SW480 (cell line): ENCODE measurements at regions not wholly inside any gene's neighbourhood (a gene's known extent, or its start where the extent isn't known, plus 50 kb on each side); places are given as distances from the start of the nearest gene placed in this dataset.

Experiments
- DNase-seq: peaks from one replicate; pipeline ENCODE4 v3.0.0-alpha.2; 2016; ENCODE audit warnings: low spot score

DNA sequence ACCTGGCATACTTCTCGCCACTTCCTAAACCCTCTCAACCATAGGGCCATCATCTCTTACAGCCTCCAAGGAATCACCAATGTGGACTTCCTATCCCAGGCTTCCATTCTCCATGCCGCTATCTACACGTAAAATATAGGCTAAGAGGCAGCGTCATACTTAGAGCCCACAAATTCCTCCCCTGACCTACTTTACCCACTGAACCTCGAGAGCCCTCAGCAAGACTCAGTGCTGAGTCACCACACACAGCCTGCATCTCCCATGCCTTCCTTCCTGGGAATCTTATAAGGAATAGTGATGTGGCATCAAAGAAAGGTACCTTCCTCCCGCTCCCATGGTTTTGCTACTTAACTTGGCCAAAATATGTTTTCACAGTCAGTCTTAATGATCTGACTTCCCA, 435.6 kb upstream of the NFE2L3 start:
- DNase-seq, result no peak

DNA sequence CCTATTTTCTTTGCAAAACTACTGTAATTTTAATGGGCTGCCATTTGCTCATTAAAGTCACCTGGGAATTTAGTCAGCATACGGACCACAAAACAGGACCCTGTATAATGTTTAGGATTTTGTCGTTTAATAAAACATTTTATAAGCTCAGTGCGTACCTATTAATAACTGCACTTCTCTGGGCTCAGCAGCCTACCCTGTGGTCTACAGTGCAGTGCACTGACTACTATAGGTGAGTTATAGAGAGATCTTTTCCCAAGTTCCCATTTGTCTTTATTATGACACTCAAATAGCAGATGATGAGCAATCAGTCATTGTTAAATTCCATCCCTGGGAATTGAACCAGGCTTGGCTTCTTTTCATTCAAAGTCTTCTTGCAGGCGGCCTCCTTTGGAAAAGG, 433.4 kb upstream of the NFE2L3 start:
- DNase-seq, result no peak

DNA sequence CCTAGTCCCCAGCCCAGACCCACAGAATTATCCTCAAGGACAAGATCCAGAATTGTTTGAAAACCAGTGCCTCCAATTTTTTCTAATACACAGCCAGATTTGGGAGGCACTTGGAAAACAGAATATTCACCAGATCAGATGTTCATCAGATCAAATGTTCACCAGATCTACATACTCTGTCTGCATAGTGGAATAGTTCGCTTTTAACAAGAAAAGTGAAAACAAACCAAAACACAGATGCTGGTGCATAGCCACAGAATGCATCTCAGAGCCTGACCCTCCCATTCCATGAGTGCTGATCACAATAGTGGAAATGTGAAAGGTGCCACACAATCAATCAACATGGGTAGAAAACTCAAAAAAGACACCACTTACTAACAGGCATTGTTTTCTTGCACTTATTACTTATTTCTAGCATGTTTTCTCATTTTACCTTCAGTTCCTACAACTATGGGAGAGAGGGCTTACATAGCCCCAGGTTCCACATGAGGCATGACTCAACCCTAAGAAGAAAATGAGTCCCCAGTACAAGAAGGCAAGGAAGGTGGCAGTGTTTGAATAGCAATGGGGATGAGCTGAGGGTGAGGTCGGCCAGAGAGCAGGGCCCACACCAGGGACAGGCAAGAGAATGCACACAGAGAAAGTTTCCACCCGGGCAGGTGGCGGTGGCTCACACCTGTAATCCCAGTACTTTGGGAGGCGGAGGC, 432.7 kb upstream of the NFE2L3 start:
- no peak for DNase-seq

DNA sequence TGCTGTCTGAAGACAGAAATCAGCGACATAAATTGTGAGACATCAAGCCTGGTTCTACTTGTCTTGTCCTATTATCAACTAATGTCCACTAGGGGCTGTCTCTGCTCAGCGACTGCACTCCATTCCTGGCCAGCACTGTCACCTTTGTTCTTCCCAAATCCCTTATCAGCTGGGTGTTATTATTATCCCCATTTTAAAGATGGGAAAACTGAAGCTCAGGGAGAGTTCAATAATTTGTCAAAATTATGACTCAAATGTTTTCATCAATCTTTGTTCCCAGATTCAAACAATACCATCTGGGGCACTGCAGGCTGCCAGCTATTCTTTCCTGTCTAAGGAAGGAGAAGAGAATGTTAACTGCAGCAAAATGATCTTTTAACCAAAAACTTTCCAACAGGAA, 431.6 kb upstream of the NFE2L3 start:
- peak; percentile 64 for DNase-seq

DNA sequence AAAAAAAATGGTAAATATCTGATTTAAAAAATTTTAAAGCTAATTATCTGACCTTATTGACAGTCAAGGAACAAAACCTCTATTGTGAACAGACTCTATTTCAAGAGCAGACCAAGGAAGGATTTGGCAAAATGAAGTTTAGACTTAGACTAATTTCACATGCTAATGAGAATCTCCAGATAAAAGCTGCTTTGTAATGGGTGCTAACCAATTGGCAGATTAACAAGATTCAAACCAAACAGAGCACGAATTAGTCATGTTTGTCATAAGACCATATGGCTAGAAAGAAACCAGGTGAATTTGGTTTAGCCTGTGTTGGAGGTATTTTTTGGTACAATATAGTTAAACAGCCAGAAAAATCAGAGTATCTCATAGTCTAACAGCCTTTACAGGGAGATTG, 429.1 kb upstream of the NFE2L3 start:
- DNase-seq, result no peak

DNA sequence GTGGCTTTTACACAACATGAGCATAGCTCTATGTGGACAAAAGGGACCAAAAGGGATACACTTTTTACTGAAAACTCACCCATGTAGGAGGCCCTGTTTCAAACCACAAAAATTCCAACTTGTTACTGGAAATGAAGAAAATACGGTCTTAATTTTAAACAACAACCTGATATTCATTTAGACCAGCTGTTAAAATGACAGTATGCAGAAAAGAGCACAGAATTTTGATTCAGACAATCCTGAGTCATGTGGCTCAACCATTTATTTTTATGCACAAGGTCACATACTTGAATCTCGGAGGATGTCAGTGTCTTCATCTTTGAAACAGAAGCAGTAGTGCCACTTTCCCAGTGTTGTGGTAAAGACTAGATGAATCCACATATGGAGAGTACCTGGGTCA, 426.5 kb upstream of the NFE2L3 start:
- DNase-seq, result no peak

DNA sequence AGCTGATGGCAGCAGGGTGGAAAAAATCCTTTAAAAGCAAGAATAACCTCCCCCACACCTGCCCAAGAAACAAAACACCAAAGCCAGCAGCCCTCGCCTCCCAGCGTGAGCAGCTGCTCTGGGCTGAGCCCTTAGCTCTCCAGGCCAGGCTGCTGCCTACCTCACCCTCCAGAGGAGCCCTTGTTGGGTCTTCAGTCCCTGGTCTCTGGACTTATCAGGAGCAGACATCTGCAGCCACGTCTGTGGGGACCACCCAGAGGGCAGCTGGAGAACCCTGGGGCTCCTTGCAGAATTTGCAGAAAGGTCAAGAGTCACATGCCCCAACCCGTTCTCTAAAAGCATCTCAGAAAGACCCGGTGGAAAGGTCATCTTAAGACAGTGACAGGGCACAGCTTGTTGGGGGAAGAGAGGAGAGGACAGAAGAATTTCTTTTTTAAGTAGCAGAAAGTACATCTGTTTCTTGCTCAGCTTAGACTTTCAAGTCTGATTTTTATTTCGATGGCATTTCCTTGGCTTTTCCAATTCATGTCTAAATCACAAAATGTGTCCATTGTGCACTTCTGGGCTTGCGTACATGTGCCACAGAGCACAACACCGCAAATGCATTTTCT, 425.7 kb upstream of the NFE2L3 start:
- DNase-seq, result no peak

DNA sequence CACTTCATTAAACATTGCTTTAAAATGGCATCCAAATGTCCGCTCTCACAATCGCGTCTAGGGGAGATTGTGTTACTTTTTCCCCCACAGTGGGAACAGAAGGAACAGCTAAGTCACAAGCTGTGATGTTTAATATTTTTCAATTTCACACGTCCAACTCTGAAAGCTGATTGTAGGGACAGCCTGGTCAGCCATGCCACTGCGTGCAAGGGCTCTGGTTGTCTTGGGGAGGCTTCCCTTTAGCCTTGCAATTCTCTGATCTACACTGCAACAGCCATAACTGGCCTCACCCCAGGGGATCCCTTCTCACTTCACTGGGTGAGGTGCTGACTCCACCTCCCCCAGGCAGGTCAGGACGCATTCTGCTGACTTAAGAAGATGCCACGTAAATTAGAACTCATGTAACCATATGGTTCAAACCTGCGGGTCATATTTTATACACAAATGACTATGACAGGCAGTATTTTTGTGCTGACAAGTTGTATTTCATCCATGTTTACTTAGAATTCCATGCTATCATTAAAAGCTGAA, 425.2 kb upstream of the NFE2L3 start:
- no peak for DNase-seq

DNA sequence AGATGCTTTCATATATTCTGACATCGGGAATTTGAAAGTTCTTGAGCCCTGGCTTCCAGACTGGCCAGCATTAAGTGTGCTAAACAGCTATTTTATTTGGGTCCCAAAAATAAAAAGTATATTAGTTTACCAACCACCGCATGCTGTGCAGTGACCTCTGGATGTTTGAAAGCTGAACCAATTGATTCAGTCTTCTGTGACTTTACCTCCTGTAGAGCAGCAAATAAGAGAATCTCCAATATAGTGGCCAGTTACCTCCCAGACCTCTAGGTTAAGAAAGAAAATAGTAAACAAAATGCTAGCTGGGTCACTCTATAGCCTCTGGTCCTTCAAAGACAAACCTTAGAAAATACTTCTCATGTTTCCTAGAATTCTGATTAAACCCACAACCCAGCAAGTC, 424.6 kb upstream of the NFE2L3 start:
- DNase-seq, result no peak

DNA sequence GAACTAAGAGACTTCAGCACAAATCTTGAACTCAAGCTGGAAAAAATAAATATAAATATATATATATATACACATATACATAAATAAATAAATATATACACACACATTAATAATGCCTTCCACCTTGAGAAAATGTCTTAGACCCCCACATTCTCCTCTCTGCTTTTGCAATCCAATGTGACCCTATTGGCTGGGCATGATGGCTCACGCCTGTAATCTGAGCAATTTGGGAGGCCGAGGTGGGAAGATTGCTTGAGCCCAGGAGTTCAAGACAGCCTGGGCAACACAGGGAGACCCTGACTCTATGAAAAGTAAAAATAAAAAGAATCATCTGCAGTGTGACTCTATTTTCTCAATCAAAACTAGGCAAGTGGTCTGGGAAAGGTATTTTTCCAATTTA, 424.1 kb upstream of the NFE2L3 start:
- DNase-seq, result no peak

DNA sequence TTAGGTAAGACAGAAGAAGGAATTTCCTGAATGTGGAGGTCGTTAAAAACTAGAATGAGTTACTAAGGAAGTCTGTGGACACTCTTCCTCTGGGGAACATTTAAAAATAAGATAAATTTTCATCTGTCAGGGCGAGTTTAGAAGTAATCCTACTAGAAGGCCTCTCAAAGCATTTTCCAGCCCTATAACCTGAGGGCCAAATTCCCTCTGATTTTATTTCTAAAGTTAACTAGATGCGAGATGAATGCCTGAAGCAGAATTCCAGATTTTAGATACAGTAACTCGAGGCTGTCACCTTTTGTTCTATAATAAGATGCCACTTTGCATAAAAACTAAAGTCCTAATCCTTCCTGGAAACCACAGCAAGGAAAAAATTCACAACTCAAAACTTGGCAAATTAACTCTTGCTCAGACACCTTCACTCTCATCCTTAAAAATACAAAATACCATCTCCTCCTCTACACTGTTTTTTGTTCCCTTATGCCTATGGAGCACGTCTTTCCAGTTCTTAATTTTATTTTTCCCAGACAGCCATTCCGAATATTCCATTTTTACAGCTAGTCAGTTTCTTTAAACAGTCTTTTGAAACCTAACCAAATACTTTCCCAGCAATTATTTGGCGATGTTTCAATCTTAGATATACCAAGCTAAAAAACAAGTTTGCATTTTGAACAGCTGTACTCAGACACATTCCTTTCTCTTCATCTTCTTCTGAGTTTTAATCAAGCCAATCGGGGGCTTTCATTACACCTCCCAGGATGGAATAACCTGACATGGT, 420.7 kb upstream of the NFE2L3 start:
- DNase-seq, result no peak

DNA sequence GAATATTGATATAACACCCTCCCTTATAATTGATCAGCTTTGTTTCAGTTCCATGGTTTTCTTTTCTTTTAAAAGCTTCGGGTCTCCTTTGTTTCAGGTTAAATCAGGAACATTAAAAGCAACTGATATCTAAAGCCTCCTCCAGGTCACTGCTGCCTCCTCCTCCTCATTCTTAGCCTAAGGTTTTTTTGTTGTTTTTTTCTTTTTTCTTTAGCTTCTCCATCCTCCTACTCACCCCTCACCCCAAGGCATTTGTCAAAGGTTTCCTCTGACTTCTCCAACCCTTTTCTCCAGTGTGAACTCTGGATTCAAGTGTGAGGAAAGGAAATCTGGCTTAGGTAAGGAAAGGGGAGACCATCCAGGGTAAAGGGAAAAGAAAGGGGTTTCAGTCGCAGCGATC, 420.2 kb upstream of the NFE2L3 start:
- DNase-seq, result no peak

DNA sequence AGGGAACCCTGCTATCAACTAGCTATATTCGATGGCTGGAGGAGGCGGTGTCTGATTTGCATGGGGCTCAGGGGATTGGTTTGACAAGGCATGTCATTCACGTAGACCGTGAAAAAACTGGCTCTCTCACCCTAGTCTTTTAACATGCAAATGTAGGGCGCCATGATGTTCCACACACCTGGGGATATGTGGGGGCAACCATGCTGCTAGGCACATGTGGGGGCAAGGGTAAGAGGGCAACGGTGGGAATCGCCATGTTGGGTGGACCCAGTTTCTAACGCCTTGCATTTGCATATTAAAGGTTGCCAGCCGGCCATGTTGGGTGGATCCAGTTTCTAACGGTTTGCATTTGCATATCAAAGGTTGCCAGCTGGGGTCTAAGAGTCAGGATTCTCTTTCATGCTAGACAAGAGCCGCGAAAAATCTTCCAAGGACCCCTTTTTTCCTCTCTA, 419.2 kb upstream of the NFE2L3 start:
- DNase-seq, result no peak

DNA sequence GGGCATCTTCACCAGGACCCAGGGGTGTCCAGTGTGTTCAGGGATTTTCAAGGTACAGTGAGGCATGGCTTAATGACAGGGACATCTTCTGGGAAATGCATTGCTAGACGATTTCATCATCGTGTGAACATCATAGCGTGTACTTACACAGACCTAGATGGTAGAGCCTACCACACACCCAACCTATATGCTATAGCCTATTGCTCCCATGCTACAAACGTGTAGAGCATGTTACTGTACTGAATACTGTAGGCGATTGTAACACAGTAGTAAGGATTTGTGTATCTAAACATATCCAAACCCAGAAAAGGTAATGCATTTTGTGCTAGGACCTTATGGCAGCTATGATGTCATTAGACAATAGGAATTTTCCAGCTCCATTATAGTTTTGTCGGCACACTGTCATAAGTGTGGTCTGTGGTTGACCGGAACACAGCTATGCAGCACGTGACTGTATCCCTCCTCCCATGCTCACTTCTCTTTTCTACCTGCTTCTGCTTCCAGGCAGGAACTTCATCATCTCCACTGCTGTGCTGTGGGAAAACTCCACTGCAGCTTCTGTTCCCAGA, 416.2 kb upstream of the NFE2L3 start:
- DNase-seq, result peak; percentile 83

DNA sequence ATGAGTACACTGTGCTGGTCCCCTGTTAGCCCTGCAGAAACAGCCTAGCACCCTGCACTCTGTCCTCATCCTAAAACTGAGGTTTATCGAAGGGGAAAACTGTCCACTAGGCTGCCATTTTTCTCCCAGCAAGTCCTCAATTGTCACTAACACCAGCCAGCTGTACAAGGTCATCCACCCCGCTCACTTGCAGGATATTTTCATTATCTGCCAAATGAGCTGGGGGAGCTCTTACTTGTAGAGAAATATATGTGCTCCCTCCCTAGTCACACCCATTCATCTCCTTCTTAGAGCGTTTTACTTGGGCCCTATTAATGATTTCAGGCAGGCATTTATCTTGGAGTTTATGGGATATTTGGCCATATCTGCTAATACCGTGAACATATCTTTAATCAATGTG, 413.5 kb upstream of the NFE2L3 start:
- no peak for DNase-seq

DNA sequence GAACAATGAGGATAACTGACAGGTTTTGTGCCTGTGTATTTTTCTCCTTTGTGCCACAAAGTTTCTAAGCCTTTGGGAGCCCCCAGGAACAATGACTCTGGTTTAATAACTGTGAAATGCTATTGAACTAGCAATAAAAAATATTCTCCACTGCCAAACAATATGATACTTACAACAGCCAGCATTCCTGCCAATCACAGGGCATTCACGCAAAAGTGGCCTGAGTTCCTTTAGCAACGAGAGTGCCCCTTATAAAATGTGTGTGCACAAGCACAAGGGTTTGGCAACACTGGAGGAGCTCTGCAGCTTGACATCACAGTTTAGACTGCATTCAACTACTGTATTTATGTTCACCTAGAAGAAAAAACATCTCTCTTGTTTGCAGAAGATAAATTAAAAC, 412.9 kb upstream of the NFE2L3 start:
- DNase-seq, result no peak

DNA sequence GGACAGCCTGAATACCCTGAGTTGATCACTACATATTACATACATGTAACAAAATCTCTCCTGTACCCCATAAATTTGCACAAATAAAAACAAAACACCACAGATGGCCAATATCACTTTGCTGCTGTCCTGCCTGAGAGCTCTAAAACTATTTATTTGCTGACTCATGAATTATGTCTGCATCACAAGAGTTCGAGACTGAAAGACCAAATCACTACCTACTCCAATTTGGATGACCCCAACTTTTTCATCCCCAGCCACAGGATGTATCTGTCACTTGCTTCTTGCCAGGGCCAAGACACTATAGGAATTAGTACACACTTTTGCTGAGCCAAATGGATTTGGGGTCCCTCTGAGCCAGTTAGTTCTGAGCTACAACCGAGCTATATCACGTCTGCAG, 409.7 kb upstream of the NFE2L3 start:
- no peak for DNase-seq

DNA sequence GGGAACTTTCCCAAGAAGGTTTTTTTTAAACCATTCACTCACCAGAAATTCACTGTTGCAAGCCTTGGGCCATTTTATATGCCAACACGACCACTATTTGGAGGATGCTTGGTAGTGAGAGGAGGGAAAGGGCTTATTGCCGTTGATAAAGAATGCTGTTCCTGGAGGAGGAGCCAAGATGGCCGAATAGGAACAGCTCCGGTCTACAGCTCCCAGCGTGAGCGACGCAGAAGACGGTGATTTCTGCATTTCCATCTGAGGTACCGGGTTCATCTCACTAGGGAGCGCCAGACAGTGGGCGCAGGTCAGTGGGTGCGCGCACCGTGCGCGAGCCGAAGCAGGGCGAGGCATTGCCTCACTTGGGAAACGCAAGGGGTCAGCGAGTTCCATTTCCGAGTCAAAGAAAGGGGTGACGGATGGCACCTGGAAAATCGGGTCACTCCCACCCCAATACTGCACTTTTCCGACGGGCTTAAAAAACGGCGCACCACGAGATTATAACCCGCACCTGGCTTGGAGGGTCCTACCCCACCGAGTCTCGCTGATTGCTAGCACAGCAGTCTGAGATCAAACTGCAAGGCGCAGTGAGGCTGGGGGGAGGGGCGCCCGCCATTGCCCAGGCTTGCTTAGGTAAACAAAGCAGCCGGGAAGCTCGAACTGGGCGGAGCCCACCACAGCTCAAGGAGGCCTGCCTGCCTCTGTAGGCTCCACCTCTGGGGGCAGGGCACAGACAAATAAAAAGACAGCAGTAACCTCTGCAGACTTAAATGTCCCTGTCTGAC, 408.1 kb upstream of the NFE2L3 start:
- peak; percentile 13 for DNase-seq

DNA sequence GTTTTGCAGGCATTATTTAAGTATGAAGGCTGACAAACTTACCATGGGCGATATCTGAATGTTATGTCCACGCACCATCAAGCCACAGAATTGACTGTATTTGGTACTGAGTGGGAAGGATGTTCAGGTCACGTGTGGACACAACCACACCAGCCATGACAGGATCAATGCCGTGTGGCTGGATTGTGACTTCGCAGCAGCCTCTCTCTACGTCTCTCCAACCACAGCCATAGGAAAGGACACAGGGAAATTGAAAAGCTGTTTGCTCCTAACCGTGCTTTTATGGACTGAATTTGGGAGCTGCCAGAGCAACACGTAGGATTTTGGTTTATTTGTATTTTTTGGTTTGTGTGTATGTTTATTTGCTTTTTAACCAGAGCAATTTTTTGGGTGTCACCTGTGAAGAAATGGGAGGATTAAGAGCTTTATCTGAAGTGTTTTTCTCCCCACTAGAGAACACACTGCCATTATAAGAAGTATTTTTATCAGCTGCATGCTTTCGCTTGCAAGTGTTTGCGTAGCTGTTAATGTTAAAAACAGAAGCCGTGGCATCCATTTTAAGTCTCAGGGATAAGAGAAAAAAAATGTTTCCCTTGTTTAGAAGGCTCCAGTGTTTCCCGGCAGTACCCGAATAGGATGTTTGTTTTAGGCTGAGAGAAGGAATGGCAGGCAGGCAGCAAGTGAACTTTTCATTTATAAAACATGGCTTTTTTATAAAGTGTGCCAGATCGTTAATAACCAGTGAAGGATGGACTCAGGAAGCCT, 401.1 kb upstream of the NFE2L3 start:
- DNase-seq, result no peak

DNA sequence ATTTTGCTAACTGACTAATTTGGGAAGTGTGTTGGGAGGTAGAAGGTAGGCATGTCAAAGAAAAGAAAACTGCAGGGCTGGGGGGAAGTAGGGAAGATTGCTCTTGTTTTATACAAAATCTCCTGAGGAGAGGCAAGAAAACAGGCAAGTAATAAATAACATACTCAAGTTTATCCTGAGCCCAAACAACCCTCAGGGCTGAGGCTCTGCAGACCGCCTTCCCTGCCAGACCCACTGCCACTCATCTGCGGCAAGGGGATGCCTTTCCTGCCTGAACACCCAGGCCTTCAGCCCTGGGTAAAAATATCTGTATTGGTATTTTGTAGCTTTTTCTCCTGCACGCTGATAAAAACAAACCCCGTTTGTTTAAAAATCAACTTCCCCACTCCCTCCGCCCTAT, 399.8 kb upstream of the NFE2L3 start:
- no peak for DNase-seq
